ENCODE measurements at regions not wholly inside any gene's neighbourhood (a gene's known extent, or its start where the extent isn't known, plus 50 kb on each side); places are given as distances from the start of the nearest gene placed in this dataset.

DNA sequence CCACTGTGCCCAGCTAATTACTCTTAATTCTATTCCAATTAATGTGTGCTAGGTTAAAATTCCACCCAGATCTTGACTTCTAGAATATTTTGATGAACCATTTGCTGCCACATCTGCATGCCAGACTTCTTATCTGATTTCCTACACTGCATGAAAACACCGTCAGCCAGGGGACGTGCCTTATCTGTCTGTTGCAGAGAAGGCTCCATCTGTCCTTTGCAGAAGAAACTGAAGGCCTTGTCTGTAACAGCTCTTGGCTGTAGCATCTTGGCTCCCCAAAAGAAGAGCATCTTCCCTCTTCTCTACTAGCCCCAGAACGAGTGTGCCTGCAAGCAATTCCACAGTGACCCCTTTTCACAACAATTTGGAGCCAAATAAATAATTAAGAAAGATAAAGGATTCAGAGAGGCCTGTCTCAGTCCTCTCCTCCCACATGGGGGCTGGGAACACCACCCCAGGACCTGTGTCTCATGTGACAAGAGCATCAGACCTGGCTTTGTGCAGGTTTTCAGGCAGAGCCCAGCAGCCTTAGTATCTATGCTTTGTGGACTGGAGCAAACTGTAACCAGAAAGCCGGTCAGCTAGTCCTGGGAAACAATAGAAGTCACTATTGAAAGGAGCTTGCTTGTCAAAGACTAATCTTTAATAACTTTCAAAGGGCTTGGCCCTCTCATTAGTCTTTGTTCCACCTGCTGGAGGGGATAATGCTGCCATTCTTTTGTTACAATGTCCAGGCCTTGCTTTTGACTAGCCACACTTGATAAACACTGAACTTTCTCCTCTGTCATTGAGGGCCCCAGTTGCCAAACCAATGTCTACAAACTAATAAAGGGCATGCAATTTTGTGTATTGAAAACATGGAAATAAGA lies 84.0 kb upstream of the NEUROD1 start:
- TF ChIP-seq SIN3A (IDR thresholded peaks at IDR 0.05; ENCODE audit: borderline replicate concordance, insufficient read depth, low read length) (no peak), POLR2AphosphoS5 (IDR thresholded peaks at IDR 0.05; ENCODE audit: low read depth, low read length) (no peak), TAF1 (IDR thresholded peaks at IDR 0.05; ENCODE audit: borderline replicate concordance, insufficient read depth, low read length) (no peak), FOXP2 (optimal IDR thresholded peaks at IDR 0.05; ENCODE audit: borderline replicate concordance, extremely low read depth, extremely low read length, insufficient read depth) (no peak)
- TF ChIP-seq, protein P1, sequence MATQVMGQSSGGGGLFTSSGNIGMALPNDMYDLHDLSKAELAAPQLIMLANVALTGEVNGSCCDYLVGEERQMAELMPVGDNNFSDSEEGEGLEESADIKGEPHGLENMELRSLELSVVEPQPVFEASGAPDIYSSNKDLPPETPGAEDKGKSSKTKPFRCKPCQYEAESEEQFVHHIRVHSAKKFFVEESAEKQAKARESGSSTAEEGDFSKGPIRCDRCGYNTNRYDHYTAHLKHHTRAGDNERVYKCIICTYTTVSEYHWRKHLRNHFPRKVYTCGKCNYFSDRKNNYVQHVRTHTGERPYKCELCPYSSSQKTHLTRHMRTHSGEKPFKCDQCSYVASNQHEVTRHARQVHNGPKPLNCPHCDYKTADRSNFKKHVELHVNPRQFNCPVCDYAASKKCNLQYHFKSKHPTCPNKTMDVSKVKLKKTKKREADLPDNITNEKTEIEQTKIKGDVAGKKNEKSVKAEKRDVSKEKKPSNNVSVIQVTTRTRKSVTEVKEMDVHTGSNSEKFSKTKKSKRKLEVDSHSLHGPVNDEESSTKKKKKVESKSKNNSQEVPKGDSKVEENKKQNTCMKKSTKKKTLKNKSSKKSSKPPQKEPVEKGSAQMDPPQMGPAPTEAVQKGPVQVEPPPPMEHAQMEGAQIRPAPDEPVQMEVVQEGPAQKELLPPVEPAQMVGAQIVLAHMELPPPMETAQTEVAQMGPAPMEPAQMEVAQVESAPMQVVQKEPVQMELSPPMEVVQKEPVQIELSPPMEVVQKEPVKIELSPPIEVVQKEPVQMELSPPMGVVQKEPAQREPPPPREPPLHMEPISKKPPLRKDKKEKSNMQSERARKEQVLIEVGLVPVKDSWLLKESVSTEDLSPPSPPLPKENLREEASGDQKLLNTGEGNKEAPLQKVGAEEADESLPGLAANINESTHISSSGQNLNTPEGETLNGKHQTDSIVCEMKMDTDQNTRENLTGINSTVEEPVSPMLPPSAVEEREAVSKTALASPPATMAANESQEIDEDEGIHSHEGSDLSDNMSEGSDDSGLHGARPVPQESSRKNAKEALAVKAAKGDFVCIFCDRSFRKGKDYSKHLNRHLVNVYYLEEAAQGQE (IDR thresholded peaks at IDR 0.05; ENCODE audit: insufficient read depth in 1 of 2, low read depth in 2 of 2, low read length in 2 of 2) = no peak

All from PFSK-1 (cell line).